ENCODE measurements at regions not wholly inside any gene's neighbourhood (a gene's known extent, or its start where the extent isn't known, plus 50 kb on each side); places are given as distances from the start of the nearest gene placed in this dataset.
A peak's percentile ranks its signal among the peaks of the same experiment; 100 is the strongest.

GRCh38 chr12:17809206-17809605 lies 280.8 kb downstream of the RERGL start:
- no peak for DNase-seq (ENCODE audit: low read depth)

- DNase-seq (ENCODE audit: low read depth) = no peak
These were observed 287.0 kb downstream of the RERGL start for GRCh38 chr12:17802657-17803641.

- DNase-seq (ENCODE audit: low read depth) = peak; percentile 40
These were observed 296.1 kb downstream of the RERGL start for GRCh38 chr12:17793854-17794253.

- DNase-seq (ENCODE audit: low read depth) = no peak
These were observed 311.8 kb downstream of the RERGL start for GRCh38 chr12:17778242-17778641.

DNA sequence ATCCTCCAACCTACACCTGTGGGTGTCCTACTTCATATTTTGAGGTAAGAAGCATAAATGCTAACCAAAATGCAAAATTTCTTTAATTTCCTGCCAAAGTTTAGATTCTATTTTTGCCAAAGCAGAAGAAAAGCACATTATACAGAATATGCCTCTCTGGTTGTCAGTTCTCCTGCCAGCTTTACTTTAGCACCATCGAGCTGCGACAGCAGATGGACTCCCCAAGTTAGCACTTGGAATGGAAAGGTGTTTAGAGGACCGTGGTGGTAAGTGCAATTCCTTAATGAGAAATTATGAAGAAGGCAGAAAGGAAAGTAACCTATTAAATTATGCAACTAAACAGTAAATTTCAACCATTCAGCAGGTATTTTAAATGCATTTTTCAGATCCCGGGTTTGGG lies 326.6 kb downstream of the RERGL start:
- DNase-seq (ENCODE audit: low read depth) = no peak

DNA sequence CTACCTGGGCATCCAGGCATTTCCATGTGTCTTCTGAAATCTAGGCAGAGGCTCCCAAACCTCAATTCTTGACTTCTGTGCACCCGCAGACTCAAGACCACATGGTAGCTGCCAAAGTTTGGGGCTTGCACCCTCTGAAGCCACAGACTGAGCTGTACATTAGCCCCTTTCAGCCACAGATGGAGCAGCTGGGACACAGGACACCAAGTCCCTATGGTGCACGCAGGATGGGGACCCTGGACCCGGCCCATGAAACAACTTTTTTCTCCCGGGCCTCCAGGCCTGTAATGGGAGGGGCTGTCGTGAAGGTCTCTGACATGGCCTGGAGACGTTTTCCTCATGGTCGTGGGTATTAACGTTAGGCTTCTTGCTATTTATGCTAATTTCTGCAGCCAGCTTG lies 330.0 kb downstream of the RERGL start:
- no peak for DNase-seq (ENCODE audit: low read depth)

All from HS-5 (cell line).